Stimulated activated CD4-positive, alpha-beta T cell treated with anti-CD3 and anti-CD28 coated beads, TNF-alpha, amount 100 ng/mL, for 1 hour (primary cell): ENCODE measurements at regions not wholly inside any gene's neighbourhood (a gene's known extent, or its start where the extent isn't known, plus 50 kb on each side); places are given as distances from the start of the nearest gene placed in this dataset.

Experiments
- DNase-seq, 3 donors: peaks; one replicate each; pipeline ENCODE4 v3.0.0-alpha.2; 2020; ENCODE audit warnings: low read depth in 3 of 3, low spot score in 1 of 3

GRCh38 chr4:57632564-57632963, 522.4 kb upstream of the IGFBP7 start:
- no peak for DNase-seq

DNA sequence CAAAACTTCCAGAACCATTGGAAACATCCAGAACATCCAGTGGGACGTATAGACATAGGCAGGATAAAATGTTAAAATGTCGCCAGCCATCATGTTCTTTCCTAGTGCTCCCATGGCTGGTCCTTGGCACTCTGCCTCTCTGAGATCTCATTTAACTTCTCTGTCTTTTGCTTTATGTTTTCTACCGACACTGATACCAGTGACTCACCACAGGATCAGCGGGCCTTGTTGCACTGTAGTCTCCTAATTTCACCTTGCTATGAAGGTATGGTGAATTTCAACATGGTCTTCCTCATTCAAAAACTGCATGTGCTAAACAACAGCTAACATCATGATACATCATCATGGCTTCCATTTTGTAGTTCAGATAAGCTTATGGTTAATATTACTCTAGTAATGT, 521.0 kb upstream of the IGFBP7 start:
- no peak for DNase-seq

DNA sequence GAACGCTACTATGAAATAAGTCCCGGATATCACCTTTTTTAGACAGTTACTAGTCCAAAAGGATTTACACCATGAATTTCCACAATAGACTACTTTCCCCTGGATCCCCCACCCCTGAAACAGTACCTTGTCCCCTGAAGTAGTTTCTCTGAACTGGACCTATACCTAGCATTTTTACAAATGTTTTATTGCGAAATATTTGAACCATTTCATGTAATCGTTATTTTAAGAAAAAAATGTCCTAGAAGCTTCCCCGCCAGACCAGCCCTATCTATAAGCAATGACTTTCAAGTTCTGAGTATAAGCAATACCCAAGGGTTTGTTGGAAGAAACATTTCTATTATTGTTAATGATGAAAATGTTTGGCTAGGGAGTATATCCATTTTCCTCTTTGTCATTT, 517.8 kb upstream of the IGFBP7 start:
- no peak for DNase-seq

DNA sequence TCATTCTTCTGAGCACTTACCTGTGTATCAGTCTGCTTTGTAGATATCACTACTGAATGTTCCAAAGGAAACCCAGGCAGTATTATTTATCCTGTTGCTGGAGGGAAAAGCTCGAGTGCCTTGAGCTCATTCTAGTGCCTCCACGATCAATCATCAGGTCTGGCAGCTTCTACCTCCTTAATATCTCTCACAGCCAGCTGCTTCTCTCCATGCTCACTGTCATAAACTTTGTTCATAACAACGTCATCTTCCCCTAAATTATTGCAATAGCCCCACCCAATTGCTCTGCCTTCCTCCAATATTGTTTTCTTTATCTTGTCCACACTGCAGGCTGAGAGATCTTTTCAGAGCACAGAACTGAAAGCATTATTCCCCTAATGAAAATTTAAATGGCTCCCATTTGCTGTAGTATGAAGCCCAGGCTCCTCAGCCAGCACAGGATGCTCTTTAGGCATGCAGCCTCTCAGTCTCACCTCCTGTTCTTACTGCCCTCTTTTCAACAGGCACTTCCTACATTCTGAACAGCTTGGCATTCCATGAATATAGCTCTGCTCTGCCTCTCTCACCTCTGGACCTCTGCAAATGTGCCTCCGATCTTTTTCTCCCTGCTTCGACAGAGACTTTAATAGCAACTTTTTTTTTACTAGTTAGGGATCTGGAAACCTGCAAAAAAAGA, 504.2 kb upstream of the IGFBP7 start:
- no peak for DNase-seq

GRCh38 chr4:57612279-57612678, 502.1 kb upstream of the IGFBP7 start:
- DNase-seq, result no peak

- DNase-seq, result no peak
Measured at GRCh38 chr4:57607566-57608180, 497.5 kb upstream of the IGFBP7 start.

DNA sequence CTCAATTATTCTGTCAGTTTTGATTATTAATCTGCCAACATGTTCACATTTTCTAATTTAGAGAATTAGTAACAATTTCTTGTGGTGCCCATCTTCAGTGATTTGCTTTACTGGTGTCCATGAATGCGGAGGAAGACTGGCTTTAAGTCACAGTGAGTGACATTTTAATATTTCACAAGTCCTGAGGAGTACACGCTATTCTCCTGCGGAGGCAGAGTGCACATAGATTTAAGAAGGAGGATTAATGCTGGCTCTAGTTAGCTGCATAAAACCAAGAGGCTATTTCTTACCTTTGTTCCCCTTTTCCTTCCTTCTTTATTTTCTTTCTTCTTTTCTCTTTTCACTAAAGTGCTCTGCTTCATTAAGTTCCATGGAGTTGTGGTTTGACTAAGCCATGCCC, 495.2 kb upstream of the IGFBP7 start:
- DNase-seq, result no peak

- DNase-seq, result no peak
Measured at GRCh38 chr4:57602141-57602540, 492.0 kb upstream of the IGFBP7 start.

DNA sequence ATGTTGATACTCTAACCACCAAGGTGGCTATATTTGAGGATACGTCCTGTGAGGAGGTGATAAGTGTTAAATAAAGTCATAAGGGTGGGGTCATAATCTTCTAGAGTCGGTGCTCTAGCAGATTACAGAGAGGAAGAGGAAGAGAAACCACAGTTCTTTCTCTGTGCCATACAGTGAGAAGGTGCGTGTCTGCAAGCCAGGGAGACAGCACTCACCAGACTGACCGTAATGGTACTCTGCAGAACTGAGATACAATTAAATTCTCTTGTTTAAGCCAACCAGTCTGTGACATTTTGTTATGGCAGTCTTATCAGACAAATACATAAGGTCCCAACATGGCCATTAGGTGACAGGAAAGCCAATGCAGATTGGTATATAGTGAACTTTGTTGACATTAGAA, 480.9 kb upstream of the IGFBP7 start:
- no peak for DNase-seq

- no peak for DNase-seq
Measured at GRCh38 chr4:57588557-57588956, 478.4 kb upstream of the IGFBP7 start.

DNA sequence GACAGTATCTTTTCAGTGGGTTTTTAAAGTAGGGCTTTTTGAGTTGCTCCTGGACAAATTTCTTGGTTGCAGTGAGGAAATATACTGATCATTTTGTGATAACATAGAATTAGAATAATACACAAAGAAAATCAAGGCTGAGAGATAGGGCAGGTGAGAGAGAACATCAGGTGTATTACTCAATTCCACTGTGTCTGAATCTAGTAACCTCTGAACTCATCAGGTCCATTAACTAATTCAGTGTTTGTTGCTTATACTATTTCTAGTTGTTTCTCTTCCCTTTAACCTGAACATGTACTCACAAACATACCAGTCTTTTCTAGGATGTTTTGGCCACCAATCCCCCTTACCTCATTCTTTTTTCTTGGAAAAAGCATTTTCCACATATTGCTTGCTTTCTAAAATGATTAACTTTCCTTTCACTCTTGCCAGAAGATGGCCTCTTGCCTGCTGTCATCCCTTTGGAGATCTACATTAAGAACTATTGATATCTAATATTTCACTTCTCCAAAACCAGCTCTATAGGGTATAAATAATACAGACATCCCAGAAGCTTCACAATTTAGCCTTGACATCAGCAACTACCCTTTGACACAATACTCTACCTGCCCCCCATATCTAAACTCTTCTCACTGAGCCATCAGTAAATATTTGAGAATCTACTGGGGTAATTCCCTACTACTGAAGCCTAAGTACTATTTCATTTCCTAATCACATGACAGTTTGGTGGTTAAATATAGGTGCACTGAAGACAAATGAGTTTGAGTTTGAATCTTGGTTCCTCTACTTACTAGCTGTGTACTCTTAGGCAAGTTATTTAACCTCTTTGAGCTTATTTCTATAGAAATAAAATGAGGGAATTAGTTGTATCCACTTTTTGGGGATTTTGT, 470.8 kb upstream of the IGFBP7 start:
- no peak for DNase-seq

GRCh38 chr4:57575426-57575825, 465.2 kb upstream of the IGFBP7 start:
- no peak for DNase-seq

GRCh38 chr4:57554556-57555092, 444.4 kb upstream of the IGFBP7 start:
- DNase-seq, result no peak

GRCh38 chr4:57553728-57554127, 443.5 kb upstream of the IGFBP7 start:
- DNase-seq, result no peak

DNA sequence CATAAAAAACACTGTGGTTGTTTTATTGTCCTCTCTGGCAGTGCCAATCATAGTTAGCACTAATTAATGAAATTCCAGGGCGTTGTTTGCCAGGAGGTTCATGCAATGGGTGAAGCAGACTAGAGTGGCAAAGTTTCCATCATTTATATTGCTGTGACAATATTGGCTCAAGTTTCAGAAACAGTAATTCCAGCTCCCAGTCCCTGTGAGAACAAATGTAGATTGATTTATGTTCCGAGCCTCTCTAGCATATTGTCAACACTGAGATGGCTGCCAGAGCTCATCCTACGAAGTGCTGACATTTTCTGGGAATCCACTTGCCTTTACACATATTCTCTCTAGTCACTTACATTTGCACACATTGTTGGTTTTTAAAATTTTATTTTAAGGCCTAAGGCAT, 440.0 kb upstream of the IGFBP7 start:
- DNase-seq, result no peak

- DNase-seq, result no peak
Measured at GRCh38 chr4:57548856-57549255, 438.7 kb upstream of the IGFBP7 start.

GRCh38 chr4:57544811-57545654, 434.8 kb upstream of the IGFBP7 start:
- DNase-seq, result no peak

GRCh38 chr4:57504797-57505530, 394.8 kb upstream of the IGFBP7 start:
- no peak for DNase-seq

GRCh38 chr4:57504139-57504538, 394.0 kb upstream of the IGFBP7 start:
- DNase-seq, result no peak

- DNase-seq, result no peak
Measured at GRCh38 chr4:57501720-57502119, 391.5 kb upstream of the IGFBP7 start.
